Endothelial cell of umbilical vein (primary cell): ENCODE measurements at regions not wholly inside any gene's neighbourhood (a gene's known extent, or its start where the extent isn't known, plus 50 kb on each side); places are given as distances from the start of the nearest gene placed in this dataset.

Experiments
- BruUV-seq: library from RNA; stranded (reverse); fragments of 400-500 nt; replicated peaks from 2 replicates; lab custom pipeline; 2021; lab: Mats Ljungman, UMichigan
- CTCF ChIA-PET: fragments of 300-600, 350-600 bp; sonication (Branson Sonifier 250); formaldehyde crosslinking; loops from one replicate; lab custom pipeline; 2021; ENCODE audit warnings: antibody characterized with exemption, inconsistent platforms; lab: Charles Lee
- POLR2A ChIA-PET: fragments of 300-600, 350-600 bp; sonication (Branson Sonifier 250); formaldehyde crosslinking; loops from one replicate; lab custom pipeline; 2021; ENCODE audit warnings: antibody characterized with exemption, inconsistent platforms; lab: Charles Lee
- DNase-seq: peaks from one replicate; pipeline ENCODE4 v3.0.0-alpha.2; 2011; ENCODE audit warnings: low read depth, low spot score
- FAIRE-seq: peaks from 2 replicates; lab custom pipeline; 2011; peaks lifted over from hg19 to GRCh38; lab: Jason Lieb, UNC
- H2AFZ ChIP-seq: 2 replicates; pipeline ENCODE4 v1.6.0; 2012; ENCODE audit warnings: low read depth, low read length, control low read depth, inconsistent platforms
- H3K27ac ChIP-seq: 2 replicates; pipeline ENCODE4 v1.5.1; 2011; ENCODE audit warnings: low read depth, mild to moderate bottlenecking, control low read depth, low read length, moderate library complexity; ENCODE audit not compliant: insufficient read depth
- H3K27me3 ChIP-seq, 2 experiments: 2 replicates each; pipeline versions ENCODE4 v1.6.0 to v1.6.1; 2011; ENCODE audit warnings: low read length in 2 of 2, mixed read lengths in 1 of 2; ENCODE audit not compliant: control insufficient read depth in 2 of 2, insufficient read depth in 2 of 2
- H3K36me3 ChIP-seq, 2 experiments: 2 replicates in 1 of 2; 3 replicates in 1 of 2; pipeline ENCODE4 v1.5.1; 2011; ENCODE audit warnings: low read length in 2 of 2, mild to moderate bottlenecking in 1 of 2, moderate library complexity in 1 of 2; ENCODE audit not compliant: control insufficient read depth in 2 of 2, insufficient read depth in 2 of 2; ENCODE audit errors: extremely low read depth in 1 of 2
- H3K4me1 ChIP-seq: 3 replicates; pipeline ENCODE4 v1.5.1; 2011; ENCODE audit warnings: mild to moderate bottlenecking, low read length; ENCODE audit not compliant: control insufficient read depth, insufficient read depth; ENCODE audit errors: extremely low read depth
- H3K4me2 ChIP-seq: 2 replicates; pipeline ENCODE4 v1.6.1; 2011; ENCODE audit warnings: low read length, control low read depth, mixed read lengths; ENCODE audit not compliant: insufficient read depth
- H3K4me3 ChIP-seq, 3 experiments: fragments of 200-600 bp in 1 of 3; sonication (generic), shearing (Covaris generic) in 1 of 3; replicated peaks in 1 of 3; 2 replicates each; pipeline ENCODE4 v1.5.1; 2011 to 2016; ENCODE audit warnings: control low read depth in 3 of 3, low read length in 3 of 3, mild to moderate bottlenecking in 2 of 3, inconsistent platforms in 1 of 3, low read depth in 1 of 3, moderate library complexity in 1 of 3; ENCODE audit not compliant: insufficient read depth in 1 of 3
- H3K79me2 ChIP-seq: 2 replicates; pipeline ENCODE4 v1.6.0; 2012; ENCODE audit warnings: low read length, inconsistent platforms; ENCODE audit not compliant: control insufficient read depth, insufficient read depth
- H3K9ac ChIP-seq: replicated peaks from 2 replicates; pipeline ENCODE3; 2011; ENCODE audit warnings: low read length, control low read depth; ENCODE audit not compliant: insufficient read depth; ENCODE audit errors: extremely low read depth
- H3K9me1 ChIP-seq: replicated peaks from 3 replicates; pipeline ENCODE4 v1.6.0; 2011; ENCODE audit warnings: mild to moderate bottlenecking, low read length; ENCODE audit not compliant: control insufficient read depth, insufficient read depth; ENCODE audit errors: extremely low read depth
- H3K9me3 ChIP-seq: replicated peaks from 2 replicates; pipeline ENCODE4 v1.5.1; 2012; ENCODE audit warnings: low read length, inconsistent platforms; ENCODE audit not compliant: control insufficient read depth, insufficient read depth
- H4K20me1 ChIP-seq: replicated peaks from 2 replicates; pipeline ENCODE3; 2011; ENCODE audit warnings: mild to moderate bottlenecking, low read length; ENCODE audit not compliant: control insufficient read depth, insufficient read depth; ENCODE audit errors: extremely low read depth
- EZH2 ChIP-seq: IDR thresholded peaks from 2 replicates; pipeline ENCODE4 v1.6.1; 2012; ENCODE audit warnings: borderline replicate concordance, low read depth, mild to moderate bottlenecking, moderate library complexity, low read length, inconsistent platforms; ENCODE audit not compliant: severe bottlenecking
- FOS ChIP-seq: IDR thresholded peaks from 2 replicates; pipeline ENCODE4 v1.6.1; 2011; ENCODE audit warnings: mild to moderate bottlenecking, low read length, moderate library complexity, borderline replicate concordance; ENCODE audit not compliant: insufficient read depth
- GATA2 ChIP-seq: IDR thresholded peaks from 2 replicates; pipeline ENCODE4 v1.7.0; 2011; ENCODE audit warnings: low read depth, mild to moderate bottlenecking, moderate library complexity, mixed read lengths, low read length; ENCODE audit not compliant: insufficient read length, insufficient read depth
- JUN ChIP-seq: IDR thresholded peaks from 2 replicates; pipeline ENCODE4 v1.6.1; 2011; ENCODE audit warnings: borderline replicate concordance, low read depth; ENCODE audit not compliant: insufficient read length, insufficient read depth
- MYC ChIP-seq: IDR thresholded peaks from one replicate; pipeline ENCODE4 v1.6.1; 2011; ENCODE audit warnings: mild to moderate bottlenecking, low read depth, low read length
- POLR2A ChIP-seq: IDR thresholded peaks from 2 replicates; pipeline ENCODE4 v1.6.1; 2012; ENCODE audit warnings: low read depth, mild to moderate bottlenecking, control low read depth, low read length
- POLR2AphosphoS5 ChIP-seq: IDR thresholded peaks from 2 replicates; pipeline ENCODE4 v1.6.1; 2012; ENCODE audit warnings: low read depth, mild to moderate bottlenecking, control low read depth, low read length, moderate library complexity; ENCODE audit not compliant: insufficient read depth
- dilution Hi-C: fragments of 300-500 bp; cut with MboI; formaldehyde crosslinking; loops from one replicate; pipeline ENCODE4 v1.15.0; 2019; ENCODE audit warnings: low sequenced_read_pairs; ENCODE audit not compliant: extremely low pct_ligation_motif_present
- intact Hi-C: fragments of 100-400 bp; cut with micrococcal nuclease; formaldehyde crosslinking; loops from one replicate; pipeline ENCODE4 v1.10.0; 2022
- TF ChIP-seq, protein P1 (sequence below): IDR thresholded peaks from 2 replicates; pipeline ENCODE4 v1.6.1; 2011; ENCODE audit not compliant: insufficient read depth, insufficient read length
- TF ChIP-seq, protein P2 (sequence below), 2 donors: IDR thresholded peaks; 1 replicate in 1 of 2; 2 replicates in 1 of 2; pipeline ENCODE4 v1.5.1; 2011; ENCODE audit warnings: low read length in 2 of 2, mild to moderate bottlenecking in 2 of 2, moderate library complexity in 2 of 2, control low read depth in 1 of 2, inconsistent platforms in 1 of 2, low read depth in 1 of 2; ENCODE audit not compliant: insufficient read depth in 1 of 2; ENCODE audit errors: extremely low read depth in 1 of 2

DNA sequence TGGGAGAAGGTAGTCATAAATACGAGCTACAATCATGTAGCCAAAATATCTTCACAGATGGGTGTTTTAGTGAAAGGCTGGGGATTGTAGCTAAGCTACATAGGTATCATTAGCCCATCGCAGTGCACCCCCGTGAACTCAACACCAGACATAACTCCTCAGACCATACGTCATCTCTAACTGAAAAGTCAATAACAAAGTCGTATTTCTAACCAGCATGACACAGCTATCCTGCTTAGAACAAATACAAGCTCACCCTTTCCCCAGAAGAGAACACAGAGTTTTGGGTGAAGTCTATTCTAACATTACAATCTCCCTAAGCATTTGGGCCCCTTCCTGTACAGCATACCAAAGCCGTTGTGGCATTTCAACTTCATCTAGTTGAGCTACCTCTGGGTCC lies 636.6 kb upstream of the DPP6 start:
- ChIA-PET CTCF (no interaction called here), POLR2A (no interaction called here)
- no peak overlapping the region for H3K4me2 ChIP-seq
- H3K79me2 ChIP-seq, result no peaks in the 10 kb centered on the region
- H3K4me1 ChIP-seq, result no peaks in the 10 kb centered on the region
- no peak for FAIRE-seq
- no peak for DNase-seq
- H3K4me3 ChIP-seq, result no peak overlapping the region
- no peak for TF ChIP-seq MYC
- TF ChIP-seq EZH2, result no peak
- no peak for TF ChIP-seq POLR2A
- TF ChIP-seq POLR2AphosphoS5, result no peak
- no peak for TF ChIP-seq GATA2
- TF ChIP-seq FOS, result no peak
- TF ChIP-seq, protein P1, sequence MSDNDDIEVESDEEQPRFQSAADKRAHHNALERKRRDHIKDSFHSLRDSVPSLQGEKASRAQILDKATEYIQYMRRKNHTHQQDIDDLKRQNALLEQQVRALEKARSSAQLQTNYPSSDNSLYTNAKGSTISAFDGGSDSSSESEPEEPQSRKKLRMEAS, result no peak
- TF ChIP-seq JUN, result no peak
- TF ChIP-seq, protein P2, sequence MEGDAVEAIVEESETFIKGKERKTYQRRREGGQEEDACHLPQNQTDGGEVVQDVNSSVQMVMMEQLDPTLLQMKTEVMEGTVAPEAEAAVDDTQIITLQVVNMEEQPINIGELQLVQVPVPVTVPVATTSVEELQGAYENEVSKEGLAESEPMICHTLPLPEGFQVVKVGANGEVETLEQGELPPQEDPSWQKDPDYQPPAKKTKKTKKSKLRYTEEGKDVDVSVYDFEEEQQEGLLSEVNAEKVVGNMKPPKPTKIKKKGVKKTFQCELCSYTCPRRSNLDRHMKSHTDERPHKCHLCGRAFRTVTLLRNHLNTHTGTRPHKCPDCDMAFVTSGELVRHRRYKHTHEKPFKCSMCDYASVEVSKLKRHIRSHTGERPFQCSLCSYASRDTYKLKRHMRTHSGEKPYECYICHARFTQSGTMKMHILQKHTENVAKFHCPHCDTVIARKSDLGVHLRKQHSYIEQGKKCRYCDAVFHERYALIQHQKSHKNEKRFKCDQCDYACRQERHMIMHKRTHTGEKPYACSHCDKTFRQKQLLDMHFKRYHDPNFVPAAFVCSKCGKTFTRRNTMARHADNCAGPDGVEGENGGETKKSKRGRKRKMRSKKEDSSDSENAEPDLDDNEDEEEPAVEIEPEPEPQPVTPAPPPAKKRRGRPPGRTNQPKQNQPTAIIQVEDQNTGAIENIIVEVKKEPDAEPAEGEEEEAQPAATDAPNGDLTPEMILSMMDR (IDR thresholded peaks at IDR 0.05; ENCODE audit: extremely low read depth in 1 of 2, insufficient read depth in 1 of 2, low read depth in 1 of 2, low read length in 2 of 2), result no peak
- dilution Hi-C loops, result no loop called here
- H3K9me3 ChIP-seq, result peaks cover 1% of the 10 kb centered on the region
- BruUV-seq, result no TSS peak
- no peaks in the 10 kb centered on the region for H3K9me1 ChIP-seq
- H4K20me1 ChIP-seq, result no peaks in the 10 kb centered on the region
- no peak overlapping the region for H3K9ac ChIP-seq
- no peak overlapping the region for H2AFZ ChIP-seq
- no peak overlapping the region for H3K27ac ChIP-seq
- no peaks in the 10 kb centered on the region for H3K36me3 ChIP-seq
- intact Hi-C loops, result no loop called here
- no peaks in the 10 kb centered on the region for H3K27me3 ChIP-seq
